ENCODE measurements at regions not wholly inside any gene's neighbourhood (a gene's known extent, or its start where the extent isn't known, plus 50 kb on each side); places are given as distances from the start of the nearest gene placed in this dataset.
"Not testable (repeated sequence)": the region's sequence is repeated elsewhere in the genome, so short reads cannot be mapped to it uniquely, and the experiment has no call there.

DNA sequence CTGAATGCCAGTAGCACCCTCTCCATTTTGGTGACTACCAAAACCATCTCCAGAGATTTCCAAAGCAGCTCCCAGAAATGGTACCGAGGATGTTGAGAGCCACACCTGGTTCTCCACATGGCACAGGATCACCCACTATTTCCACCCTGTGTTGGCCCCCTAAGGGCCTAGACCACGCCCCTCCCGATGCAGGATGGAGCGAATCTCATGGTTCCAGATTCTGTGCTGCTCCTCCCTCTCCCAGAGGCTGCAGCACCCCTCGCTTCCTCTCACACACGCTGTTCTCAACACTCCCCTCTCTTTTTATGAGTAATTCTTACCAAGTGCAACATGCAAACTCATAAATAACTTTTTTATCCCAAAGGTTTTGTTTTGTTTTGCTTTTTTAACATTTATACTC lies 571.5 kb downstream of the STK39 start:
- no peaks in the 10 kb centered on the region; the same call in 1 of the 2 replicates for H3K9me3 ChIP-seq (ENCODE audit: insufficient read depth, low read depth, low read length)
- H3K9ac ChIP-seq (ENCODE audit: low read depth, low read length): no peak overlapping the region
- H3K36me3 ChIP-seq (ENCODE audit: insufficient read depth, low read depth, low read length): no peaks in the 10 kb centered on the region
- H3K27ac ChIP-seq (ENCODE audit: low read length): no peak overlapping the region
- H3K4me3 ChIP-seq (ENCODE audit: low read length): no peak overlapping the region
- no peaks in the 10 kb centered on the region for H3K27me3 ChIP-seq (ENCODE audit: insufficient read depth, low read length)
- H3K4me1 ChIP-seq (ENCODE audit: insufficient read depth, low read length): peaks cover 13% of the 10 kb centered on the region

DNA sequence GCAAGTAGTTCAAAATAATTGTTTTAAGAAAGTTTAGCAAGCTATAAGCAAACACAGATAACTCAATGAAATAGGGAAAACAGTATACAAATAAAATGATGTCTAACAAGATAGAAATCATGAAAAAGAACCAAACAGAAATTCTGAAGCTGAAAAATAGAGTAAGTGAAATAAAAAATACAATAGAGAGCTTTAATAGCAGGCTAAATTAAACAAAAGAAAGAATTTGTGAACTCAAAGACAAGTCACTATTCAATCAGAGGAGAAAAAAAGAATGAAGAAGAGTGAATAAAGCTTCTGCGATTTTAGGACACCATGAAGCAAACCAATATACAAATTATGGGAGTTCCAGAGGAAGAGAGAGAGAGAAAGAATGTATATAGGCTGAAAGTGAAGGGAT lies 576.8 kb downstream of the STK39 start:
- no peaks in the 10 kb centered on the region; the same call in 1 of the 2 replicates for H3K9me3 ChIP-seq (ENCODE audit: insufficient read depth, low read depth, low read length)
- no peak overlapping the region for H3K4me3 ChIP-seq (ENCODE audit: low read length)
- H3K4me1 ChIP-seq (ENCODE audit: insufficient read depth, low read length): no peaks in the 10 kb centered on the region
- no peak overlapping the region for H3K9ac ChIP-seq (ENCODE audit: low read depth, low read length)
- H3K36me3 ChIP-seq (ENCODE audit: insufficient read depth, low read depth, low read length): peaks cover 4% of the 10 kb centered on the region; the same call in 1 of the 2 replicates
- no peaks in the 10 kb centered on the region for H3K27me3 ChIP-seq (ENCODE audit: insufficient read depth, low read length)
- no peak overlapping the region for H3K27ac ChIP-seq (ENCODE audit: low read length)

DNA sequence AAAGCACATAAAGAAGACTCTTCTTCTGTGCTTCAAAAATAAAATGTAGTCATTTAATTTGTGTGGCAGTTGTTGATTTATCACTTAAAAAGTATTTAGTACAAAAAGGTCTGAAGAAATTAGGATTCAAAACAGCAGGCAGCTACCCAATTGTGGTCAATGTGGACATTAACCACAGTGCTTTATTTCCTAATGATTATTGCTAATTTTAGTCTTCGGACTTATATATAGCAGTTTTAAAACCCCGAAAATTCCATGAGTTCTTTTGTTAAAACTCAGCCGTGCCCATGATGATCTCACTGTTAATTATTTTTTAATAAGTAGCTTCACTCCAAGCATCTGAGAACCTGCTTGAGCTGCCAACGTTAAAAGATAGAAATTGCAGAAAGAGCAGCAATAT lies 594.3 kb downstream of the STK39 start:
- no peaks in the 10 kb centered on the region for H3K27me3 ChIP-seq (ENCODE audit: insufficient read depth, low read length)
- no peaks in the 10 kb centered on the region for H3K36me3 ChIP-seq (ENCODE audit: insufficient read depth, low read depth, low read length)
- no peak overlapping the region for H3K4me3 ChIP-seq (ENCODE audit: low read length)
- no peak overlapping the region for H3K27ac ChIP-seq (ENCODE audit: low read length)
- no peak overlapping the region for H3K9ac ChIP-seq (ENCODE audit: low read depth, low read length)
- no peaks in the 10 kb centered on the region for H3K4me1 ChIP-seq (ENCODE audit: insufficient read depth, low read length)
- no peaks in the 10 kb centered on the region for H3K9me3 ChIP-seq (ENCODE audit: insufficient read depth, low read depth, low read length)

DNA sequence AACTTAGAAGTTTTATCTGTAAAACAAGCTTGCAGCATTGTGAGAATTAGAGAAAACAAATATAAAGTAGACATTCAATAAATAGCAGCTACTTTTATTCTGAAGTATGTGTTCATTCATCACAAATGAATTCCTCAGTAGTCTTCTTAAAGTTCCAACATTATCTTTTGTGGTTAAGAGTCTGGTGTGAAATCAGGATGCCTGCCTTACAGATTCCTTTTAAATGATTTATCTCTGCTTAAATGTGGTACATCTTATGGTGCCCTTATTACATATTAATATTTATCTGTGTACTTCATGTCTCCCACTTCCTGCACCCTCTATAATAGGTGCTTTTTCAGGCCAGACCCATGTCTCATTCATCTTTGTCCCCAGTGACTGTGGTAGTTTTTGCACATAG lies 595.0 kb downstream of the STK39 start:
- H3K9ac ChIP-seq (ENCODE audit: low read depth, low read length): no peak overlapping the region
- H3K4me3 ChIP-seq (ENCODE audit: low read length): no peak overlapping the region
- H3K27ac ChIP-seq (ENCODE audit: low read length): no peak overlapping the region
- no peaks in the 10 kb centered on the region for H3K36me3 ChIP-seq (ENCODE audit: insufficient read depth, low read depth, low read length)
- no peaks in the 10 kb centered on the region for H3K9me3 ChIP-seq (ENCODE audit: insufficient read depth, low read depth, low read length)
- no peaks in the 10 kb centered on the region for H3K4me1 ChIP-seq (ENCODE audit: insufficient read depth, low read length)
- H3K27me3 ChIP-seq (ENCODE audit: insufficient read depth, low read length): no peaks in the 10 kb centered on the region

DNA sequence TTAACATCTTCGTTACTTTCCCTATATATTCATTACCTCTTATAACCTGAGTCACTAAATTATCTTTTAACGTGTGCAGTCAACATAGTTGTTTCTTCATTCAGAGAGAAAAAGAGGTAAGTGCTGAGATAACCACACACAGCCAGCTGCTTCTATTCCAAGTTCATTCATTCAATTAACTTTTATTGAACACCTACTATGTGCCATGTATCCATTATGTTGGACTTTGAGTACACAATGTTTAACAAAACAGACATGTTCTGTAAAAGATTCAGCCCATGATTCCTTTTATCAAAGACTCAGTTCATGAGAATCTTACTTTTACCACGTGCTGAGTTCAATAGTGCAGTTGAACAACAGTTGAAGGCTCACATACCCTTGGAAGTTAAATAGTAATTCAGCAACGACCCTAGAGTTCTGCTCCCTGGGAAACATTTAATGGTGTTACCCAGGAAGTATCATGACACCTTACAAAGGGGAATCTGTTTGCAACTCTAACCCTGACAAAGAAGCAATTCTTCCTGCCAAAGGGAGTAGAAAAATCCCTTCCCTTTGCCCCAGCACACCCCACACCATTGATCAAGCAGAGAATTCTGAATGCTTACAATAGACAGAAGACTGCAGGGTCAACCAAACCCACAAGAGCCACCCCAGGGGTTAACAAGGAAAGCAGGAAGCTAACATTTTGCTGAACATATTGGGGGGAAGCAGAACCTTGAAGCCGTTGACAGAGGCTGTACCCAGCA lies 595.8 kb downstream of the STK39 start:
- no peaks in the 10 kb centered on the region for H3K27me3 ChIP-seq (ENCODE audit: insufficient read depth, low read length)
- no peak overlapping the region for H3K27ac ChIP-seq (ENCODE audit: low read length)
- H3K9ac ChIP-seq (ENCODE audit: low read depth, low read length): no peak overlapping the region
- H3K4me1 ChIP-seq (ENCODE audit: insufficient read depth, low read length): no peaks in the 10 kb centered on the region
- H3K4me3 ChIP-seq (ENCODE audit: low read length): no peak overlapping the region
- H3K9me3 ChIP-seq (ENCODE audit: insufficient read depth, low read depth, low read length): no peaks in the 10 kb centered on the region
- H3K36me3 ChIP-seq (ENCODE audit: insufficient read depth, low read depth, low read length): no peaks in the 10 kb centered on the region

DNA sequence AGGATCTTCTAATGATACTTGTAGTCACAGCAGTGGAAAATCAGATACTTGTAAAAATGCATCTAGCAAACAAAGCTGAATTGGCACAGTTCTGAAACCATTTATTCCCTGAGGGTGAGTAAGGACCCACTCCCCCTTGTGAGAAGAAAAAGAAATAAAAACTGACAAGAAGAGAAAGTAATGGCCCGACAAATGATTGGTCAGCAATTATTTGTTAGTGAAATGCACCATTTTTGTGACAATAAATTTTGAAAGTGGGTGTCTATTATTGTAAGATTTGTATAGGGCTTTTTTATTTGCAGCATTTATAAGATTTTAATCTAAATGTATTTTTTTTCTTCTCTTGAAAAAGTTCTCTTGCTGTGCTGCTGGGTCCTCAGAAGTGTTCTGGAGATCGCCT lies 600.8 kb downstream of the STK39 start:
- Histone ChIP-seq H3K27ac (ENCODE audit: low read length) (no peak overlapping the region), H3K36me3 (ENCODE audit: insufficient read depth, low read depth, low read length) (no peaks in the 10 kb centered on the region), H3K4me1 (ENCODE audit: insufficient read depth, low read length) (no peaks in the 10 kb centered on the region), H3K4me3 (ENCODE audit: low read length) (no peak overlapping the region), H3K9me3 (ENCODE audit: insufficient read depth, low read depth, low read length) (no peaks in the 10 kb centered on the region), H3K9ac (ENCODE audit: low read depth, low read length) (no peak overlapping the region), H3K27me3 (ENCODE audit: insufficient read depth, low read length) (no peaks in the 10 kb centered on the region)

DNA sequence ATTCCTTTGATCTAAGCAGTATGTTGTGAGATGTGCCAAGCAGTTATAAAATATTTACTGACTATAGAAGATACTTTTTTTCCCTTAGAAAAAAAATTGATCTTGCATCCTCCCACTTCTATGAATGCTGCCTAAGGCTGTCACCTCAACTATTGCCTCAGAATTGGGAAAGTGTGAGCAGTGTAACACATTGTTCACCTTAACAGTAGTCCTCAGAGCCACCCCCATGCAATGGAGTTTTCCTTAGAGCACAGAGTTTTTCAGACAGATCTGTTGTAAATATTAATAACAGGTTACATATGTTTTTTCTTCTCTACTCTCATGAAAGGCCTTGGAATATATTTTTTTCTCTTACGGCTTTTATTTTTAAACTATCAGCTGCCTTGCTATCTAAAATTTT lies 607.3 kb downstream of the STK39 start:
- Histone ChIP-seq H3K27me3 (ENCODE audit: insufficient read depth, low read length) (no peaks in the 10 kb centered on the region), H3K4me1 (ENCODE audit: insufficient read depth, low read length) (no peaks in the 10 kb centered on the region), H3K27ac (ENCODE audit: low read length) (no peak overlapping the region), H3K9me3 (ENCODE audit: insufficient read depth, low read depth, low read length) (no peaks in the 10 kb centered on the region), H3K9ac (ENCODE audit: low read depth, low read length) (no peak overlapping the region), H3K4me3 (ENCODE audit: low read length) (no peak overlapping the region), H3K36me3 (ENCODE audit: insufficient read depth, low read depth, low read length) (no peaks in the 10 kb centered on the region)

DNA sequence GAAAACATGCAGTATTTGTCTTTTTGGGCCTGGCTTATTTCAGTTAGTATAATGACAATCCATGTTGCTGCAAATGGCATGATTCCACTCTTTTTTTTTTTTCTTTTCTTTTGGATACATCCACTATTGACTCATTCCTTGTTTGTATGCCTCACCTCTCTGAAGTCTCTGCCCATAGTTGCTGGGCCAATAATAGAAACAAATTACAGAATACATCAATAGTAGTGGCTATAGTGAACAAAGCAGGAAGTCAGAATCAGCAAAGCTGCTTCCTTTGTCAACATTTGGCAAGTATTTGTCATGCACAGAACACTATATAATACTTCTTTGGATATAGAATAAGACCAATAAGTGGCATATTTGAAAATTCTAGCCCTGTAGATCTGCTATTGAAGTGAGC lies 609.7 kb downstream of the STK39 start:
- H3K9me3 ChIP-seq (ENCODE audit: insufficient read depth, low read depth, low read length): no peaks in the 10 kb centered on the region
- no peak overlapping the region for H3K4me3 ChIP-seq (ENCODE audit: low read length)
- no peaks in the 10 kb centered on the region for H3K27me3 ChIP-seq (ENCODE audit: insufficient read depth, low read length)
- H3K4me1 ChIP-seq (ENCODE audit: insufficient read depth, low read length): no peaks in the 10 kb centered on the region
- no peaks in the 10 kb centered on the region for H3K36me3 ChIP-seq (ENCODE audit: insufficient read depth, low read depth, low read length)
- no peak overlapping the region for H3K27ac ChIP-seq (ENCODE audit: low read length)
- H3K9ac ChIP-seq (ENCODE audit: low read depth, low read length): no peak overlapping the region

DNA sequence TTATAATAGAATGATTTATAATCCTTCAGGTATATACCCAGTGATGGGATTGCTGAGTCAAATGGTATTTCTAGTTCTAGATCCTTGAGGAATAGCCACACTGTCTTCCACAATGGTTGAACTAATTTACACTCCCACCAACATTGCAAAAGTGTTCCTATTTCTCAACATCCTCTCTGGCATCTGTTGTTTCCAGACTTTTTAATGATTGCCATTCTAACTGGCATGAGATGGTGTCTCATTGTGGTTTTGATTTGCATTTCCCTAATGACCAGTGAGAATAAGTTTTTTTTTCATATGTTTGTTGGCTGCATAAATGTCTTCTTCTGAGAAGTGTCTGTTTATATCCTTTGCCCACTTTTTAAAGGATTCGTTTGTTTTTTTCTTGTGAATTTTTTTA lies 615.1 kb downstream of the STK39 start:
- not testable (repeated sequence) for H3K4me3 ChIP-seq (ENCODE audit: low read length)

DNA sequence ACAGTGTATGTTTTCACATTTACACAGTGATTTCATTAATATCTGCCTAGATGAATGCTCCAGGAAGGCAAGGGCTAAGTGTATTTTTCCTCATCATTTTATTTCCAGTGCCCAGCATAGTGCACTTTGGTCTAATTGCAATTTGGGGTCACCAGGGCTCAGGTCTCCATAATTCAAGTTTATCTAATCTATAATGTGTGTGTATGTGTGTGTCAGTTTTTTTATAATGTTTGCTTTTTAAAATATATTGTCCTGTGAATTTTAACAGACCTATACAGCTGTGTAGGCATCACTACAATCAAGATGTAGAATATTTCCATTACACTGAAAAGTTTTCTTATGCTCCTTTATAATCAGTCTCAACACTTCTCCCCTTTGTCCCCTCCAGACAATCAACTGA lies 620.4 kb downstream of the STK39 start:
- Histone ChIP-seq H3K4me1 (ENCODE audit: insufficient read depth, low read length) (no peaks in the 10 kb centered on the region), H3K9ac (ENCODE audit: low read depth, low read length) (no peak overlapping the region), H3K27me3 (ENCODE audit: insufficient read depth, low read length) (no peaks in the 10 kb centered on the region), H3K4me3 (ENCODE audit: low read length) (no peak overlapping the region), H3K9me3 (ENCODE audit: insufficient read depth, low read depth, low read length) (no peaks in the 10 kb centered on the region; the same call in 1 of the 2 replicates), H3K27ac (ENCODE audit: low read length) (no peak overlapping the region), H3K36me3 (ENCODE audit: insufficient read depth, low read depth, low read length) (no peaks in the 10 kb centered on the region)

More for the DNA sequence above, 615.1 kb downstream of the STK39 start:
- not testable (repeated sequence) for H3K9me3 ChIP-seq (ENCODE audit: insufficient read depth, low read depth, low read length); H3K27me3 ChIP-seq (ENCODE audit: insufficient read depth, low read length); H3K27ac ChIP-seq (ENCODE audit: low read length); H3K9ac ChIP-seq (ENCODE audit: low read depth, low read length); H3K4me1 ChIP-seq (ENCODE audit: insufficient read depth, low read length); H3K36me3 ChIP-seq (ENCODE audit: insufficient read depth, low read depth, low read length)

DNA sequence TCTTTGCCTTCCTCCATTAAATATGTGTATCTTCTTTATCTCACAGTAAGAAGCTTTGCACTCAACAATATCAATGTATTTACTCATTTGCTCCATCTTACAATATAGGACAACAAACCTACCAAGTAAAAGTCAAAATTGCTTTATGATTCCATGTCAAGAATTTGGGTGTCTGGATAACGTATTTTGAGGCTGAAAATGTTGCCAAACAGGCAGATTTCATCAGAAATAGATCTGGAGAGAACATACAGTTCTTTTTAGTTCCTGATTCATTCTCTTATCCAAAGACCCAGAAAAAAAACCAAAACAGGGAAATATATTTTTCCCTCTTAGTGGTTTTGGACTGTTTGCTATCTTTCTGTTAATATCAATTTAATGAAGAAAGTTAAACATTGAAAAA lies 621.1 kb downstream of the STK39 start:
- Histone ChIP-seq H3K4me1 (ENCODE audit: insufficient read depth, low read length) (no peaks in the 10 kb centered on the region), H3K36me3 (ENCODE audit: insufficient read depth, low read depth, low read length) (no peaks in the 10 kb centered on the region), H3K27ac (ENCODE audit: low read length) (no peak overlapping the region)

DNA sequence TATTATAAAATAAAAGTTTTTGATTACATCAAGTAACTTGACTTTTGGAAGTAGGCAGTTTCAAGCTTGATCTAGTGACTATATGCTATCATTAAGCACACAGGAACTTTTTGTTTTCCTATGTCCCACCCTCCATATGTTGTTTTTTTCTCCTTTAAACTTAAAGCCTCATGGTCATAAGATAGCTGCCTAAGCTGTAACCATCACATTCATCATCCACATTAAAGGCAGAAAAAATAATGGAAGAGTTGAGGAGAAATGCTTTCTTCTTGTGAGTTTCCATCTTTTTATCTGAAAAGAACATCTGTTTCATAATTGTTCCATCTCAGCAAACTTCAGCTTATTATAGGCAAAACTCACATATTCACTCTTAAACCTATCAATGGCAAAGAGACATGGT lies 630.4 kb downstream of the STK39 start:
- Histone ChIP-seq H3K27me3 (ENCODE audit: insufficient read depth, low read length) (no peaks in the 10 kb centered on the region), H3K4me3 (ENCODE audit: low read length) (no peak overlapping the region), H3K9me3 (ENCODE audit: insufficient read depth, low read depth, low read length) (no peaks in the 10 kb centered on the region), H3K36me3 (ENCODE audit: insufficient read depth, low read depth, low read length) (no peaks in the 10 kb centered on the region), H3K4me1 (ENCODE audit: insufficient read depth, low read length) (peaks cover 5% of the 10 kb centered on the region; the same call in 1 of the 2 replicates), H3K27ac (ENCODE audit: low read length) (no peak overlapping the region), H3K9ac (ENCODE audit: low read depth, low read length) (no peak overlapping the region)

More for the DNA sequence above, 621.1 kb downstream of the STK39 start:
- no peaks in the 10 kb centered on the region; the same call in 1 of the 2 replicates for H3K9me3 ChIP-seq (ENCODE audit: insufficient read depth, low read depth, low read length)
- no peak overlapping the region for H3K9ac ChIP-seq (ENCODE audit: low read depth, low read length)
- H3K27me3 ChIP-seq (ENCODE audit: insufficient read depth, low read length): no peaks in the 10 kb centered on the region
- no peak overlapping the region for H3K4me3 ChIP-seq (ENCODE audit: low read length)
